ENCODE measurements at regions not wholly inside any gene's neighbourhood (a gene's known extent, or its start where the extent isn't known, plus 50 kb on each side); places are given as distances from the start of the nearest gene placed in this dataset.

DNA sequence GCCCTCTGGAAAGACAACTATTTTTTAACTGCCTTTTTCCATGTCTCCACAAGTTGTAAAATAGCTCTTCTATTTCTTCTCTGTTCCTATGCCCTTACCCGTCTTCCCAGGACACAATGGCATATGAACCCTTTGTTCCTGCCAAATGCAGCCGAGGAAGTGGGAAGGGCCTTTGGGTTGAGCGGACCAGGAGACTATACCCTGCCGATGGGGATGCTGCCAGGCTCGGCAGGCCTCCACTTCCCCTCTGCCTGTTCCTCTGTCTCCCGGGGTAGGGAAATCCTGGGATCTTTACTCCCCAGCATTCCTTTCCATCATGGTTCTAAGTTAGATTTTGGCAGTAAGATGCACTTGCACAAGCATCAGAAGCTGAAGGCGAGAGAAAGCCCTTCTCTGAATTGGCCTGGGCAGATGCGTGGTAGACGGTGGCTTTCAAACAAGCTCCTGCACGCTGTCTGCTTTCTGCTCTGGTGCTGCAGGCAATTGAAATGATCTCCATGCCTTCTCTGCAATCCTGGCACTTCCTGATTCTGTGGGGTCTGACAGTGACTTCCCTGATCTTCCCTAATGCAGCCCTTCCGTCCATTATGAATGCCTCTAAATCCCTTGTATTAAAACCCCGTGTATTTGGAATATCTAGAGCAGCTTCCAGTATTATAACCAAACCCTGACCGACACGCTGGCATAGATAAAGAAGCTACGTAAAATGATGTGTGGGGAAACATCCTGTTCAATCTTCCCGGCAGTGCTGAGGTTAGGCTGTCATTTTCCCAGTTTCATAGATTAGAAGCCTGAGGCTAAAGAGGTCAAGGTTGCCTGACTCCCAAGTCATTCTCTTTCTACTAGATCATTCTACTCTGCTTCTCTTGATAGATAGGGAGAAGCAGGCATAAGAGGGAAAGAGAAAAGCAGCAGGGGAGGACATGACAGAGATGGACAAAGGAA, 69.8 kb downstream of the MCFD2 start:
- H3K79me2 ChIP-seq (ENCODE audit: insufficient read depth, low read length): no peaks in the 10 kb centered on the region
- ChIA-PET POLR2A (no interaction called here), CTCF (ENCODE audit: low intra/inter-chr PET ratio, low total read pairs) (no interaction called here)
- H4K20me1 ChIP-seq (ENCODE audit: insufficient read depth, low read length): no peaks in the 10 kb centered on the region
- no peak for ATAC-seq
- no peak overlapping the region for H3K27ac ChIP-seq (ENCODE audit: extremely low read length, insufficient read depth, low read length)
- H3K27me3 ChIP-seq (ENCODE audit: control insufficient read depth in 1 of 2, insufficient read depth in 2 of 2, low read length in 2 of 2): peaks cover 5 to 76% of the 10 kb centered on the region in 2 experiments
- no peaks in the 10 kb centered on the region for H3K36me3 ChIP-seq (replicated peaks in 1 of 2; ENCODE audit: control insufficient read depth in 1 of 2, insufficient read depth in 2 of 2, low read length in 2 of 2)
- TF ChIP-seq KLF13 (CRISPR knock-in tag; IDR thresholded peaks at IDR 0.05) (no peak), GTF3A (CRISPR knock-in tag; conservative IDR thresholded peaks at IDR 0.05) (no peak), GATAD1 (CRISPR knock-in tag; IDR thresholded peaks at IDR 0.05) (no peak), NKX3-1 (CRISPR knock-in tag; IDR thresholded peaks at IDR 0.05) (no peak), FLYWCH1 (CRISPR knock-in tag; IDR thresholded peaks at IDR 0.05) (no peak), SIX1 (CRISPR knock-in tag; IDR thresholded peaks at IDR 0.05; ENCODE audit: borderline replicate concordance) (no peak), ZKSCAN8 (CRISPR knock-in tag; IDR thresholded peaks at IDR 0.05; ENCODE audit: borderline replicate concordance) (no peak), TBX3 (IDR thresholded peaks at IDR 0.05; ENCODE audit: borderline replicate concordance) (no peak), SNAI1 (CRISPR knock-in tag; IDR thresholded peaks at IDR 0.05; ENCODE audit: borderline replicate concordance) (no peak), MED13 (CRISPR knock-in tag; IDR thresholded peaks at IDR 0.05) (no peak)
- TF ChIP-seq, protein P1, sequence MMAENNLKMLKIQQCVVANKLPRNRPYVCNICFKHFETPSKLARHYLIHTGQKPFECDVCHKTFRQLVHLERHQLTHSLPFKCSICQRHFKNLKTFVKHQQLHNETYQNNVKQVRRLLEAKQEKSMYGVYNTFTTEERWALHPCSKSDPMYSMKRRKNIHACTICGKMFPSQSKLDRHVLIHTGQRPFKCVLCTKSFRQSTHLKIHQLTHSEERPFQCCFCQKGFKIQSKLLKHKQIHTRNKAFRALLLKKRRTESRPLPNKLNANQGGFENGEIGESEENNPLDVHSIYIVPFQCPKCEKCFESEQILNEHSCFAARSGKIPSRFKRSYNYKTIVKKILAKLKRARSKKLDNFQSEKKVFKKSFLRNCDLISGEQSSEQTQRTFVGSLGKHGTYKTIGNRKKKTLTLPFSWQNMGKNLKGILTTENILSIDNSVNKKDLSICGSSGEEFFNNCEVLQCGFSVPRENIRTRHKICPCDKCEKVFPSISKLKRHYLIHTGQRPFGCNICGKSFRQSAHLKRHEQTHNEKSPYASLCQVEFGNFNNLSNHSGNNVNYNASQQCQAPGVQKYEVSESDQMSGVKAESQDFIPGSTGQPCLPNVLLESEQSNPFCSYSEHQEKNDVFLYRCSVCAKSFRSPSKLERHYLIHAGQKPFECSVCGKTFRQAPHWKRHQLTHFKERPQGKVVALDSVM (CRISPR knock-in tag; IDR thresholded peaks at IDR 0.05): no peak
- TF ChIP-seq, protein P2, sequence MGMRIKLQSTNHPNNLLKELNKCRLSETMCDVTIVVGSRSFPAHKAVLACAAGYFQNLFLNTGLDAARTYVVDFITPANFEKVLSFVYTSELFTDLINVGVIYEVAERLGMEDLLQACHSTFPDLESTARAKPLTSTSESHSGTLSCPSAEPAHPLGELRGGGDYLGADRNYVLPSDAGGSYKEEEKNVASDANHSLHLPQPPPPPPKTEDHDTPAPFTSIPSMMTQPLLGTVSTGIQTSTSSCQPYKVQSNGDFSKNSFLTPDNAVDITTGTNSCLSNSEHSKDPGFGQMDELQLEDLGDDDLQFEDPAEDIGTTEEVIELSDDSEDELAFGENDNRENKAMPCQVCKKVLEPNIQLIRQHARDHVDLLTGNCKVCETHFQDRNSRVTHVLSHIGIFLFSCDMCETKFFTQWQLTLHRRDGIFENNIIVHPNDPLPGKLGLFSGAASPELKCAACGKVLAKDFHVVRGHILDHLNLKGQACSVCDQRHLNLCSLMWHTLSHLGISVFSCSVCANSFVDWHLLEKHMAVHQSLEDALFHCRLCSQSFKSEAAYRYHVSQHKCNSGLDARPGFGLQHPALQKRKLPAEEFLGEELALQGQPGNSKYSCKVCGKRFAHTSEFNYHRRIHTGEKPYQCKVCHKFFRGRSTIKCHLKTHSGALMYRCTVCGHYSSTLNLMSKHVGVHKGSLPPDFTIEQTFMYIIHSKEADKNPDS (CRISPR knock-in tag; IDR thresholded peaks at IDR 0.05): no peak
- TF ChIP-seq, protein P3, sequence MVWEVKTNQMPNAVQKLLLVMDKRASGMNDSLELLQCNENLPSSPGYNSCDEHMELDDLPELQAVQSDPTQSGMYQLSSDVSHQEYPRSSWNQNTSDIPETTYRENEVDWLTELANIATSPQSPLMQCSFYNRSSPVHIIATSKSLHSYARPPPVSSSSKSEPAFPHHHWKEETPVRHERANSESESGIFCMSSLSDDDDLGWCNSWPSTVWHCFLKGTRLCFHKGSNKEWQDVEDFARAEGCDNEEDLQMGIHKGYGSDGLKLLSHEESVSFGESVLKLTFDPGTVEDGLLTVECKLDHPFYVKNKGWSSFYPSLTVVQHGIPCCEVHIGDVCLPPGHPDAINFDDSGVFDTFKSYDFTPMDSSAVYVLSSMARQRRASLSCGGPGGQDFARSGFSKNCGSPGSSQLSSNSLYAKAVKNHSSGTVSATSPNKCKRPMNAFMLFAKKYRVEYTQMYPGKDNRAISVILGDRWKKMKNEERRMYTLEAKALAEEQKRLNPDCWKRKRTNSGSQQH (CRISPR knock-in tag; IDR thresholded peaks at IDR 0.05; ENCODE audit: low read depth): no peak
- TF ChIP-seq, protein P4, sequence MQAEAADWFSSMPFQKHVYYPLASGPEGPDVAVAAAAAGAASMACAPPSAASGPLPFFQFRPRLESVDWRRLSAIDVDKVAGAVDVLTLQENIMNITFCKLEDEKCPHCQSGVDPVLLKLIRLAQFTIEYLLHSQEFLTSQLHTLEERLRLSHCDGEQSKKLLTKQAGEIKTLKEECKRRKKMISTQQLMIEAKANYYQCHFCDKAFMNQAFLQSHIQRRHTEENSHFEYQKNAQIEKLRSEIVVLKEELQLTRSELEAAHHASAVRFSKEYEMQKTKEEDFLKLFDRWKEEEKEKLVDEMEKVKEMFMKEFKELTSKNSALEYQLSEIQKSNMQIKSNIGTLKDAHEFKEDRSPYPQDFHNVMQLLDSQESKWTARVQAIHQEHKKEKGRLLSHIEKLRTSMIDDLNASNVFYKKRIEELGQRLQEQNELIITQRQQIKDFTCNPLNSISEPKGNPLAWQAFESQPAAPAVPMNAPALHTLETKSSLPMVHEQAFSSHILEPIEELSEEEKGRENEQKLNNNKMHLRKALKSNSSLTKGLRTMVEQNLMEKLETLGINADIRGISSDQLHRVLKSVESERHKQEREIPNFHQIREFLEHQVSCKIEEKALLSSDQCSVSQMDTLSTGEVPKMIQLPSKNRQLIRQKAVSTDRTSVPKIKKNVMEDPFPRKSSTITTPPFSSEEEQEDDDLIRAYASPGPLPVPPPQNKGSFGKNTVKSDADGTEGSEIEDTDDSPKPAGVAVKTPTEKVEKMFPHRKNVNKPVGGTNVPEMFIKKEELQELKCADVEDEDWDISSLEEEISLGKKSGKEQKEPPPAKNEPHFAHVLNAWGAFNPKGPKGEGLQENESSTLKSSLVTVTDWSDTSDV (CRISPR knock-in tag; IDR thresholded peaks at IDR 0.05): no peak
- H3K4me2 ChIP-seq (ENCODE audit: low read depth, low read length): no peak overlapping the region
- in situ Hi-C loops (cut with HindIII; ENCODE audit: extremely low pct_ligation_motif_present, low pct_unique_long_range_greater_than_20kb) (no loop called here), intact Hi-C loops (cut with micrococcal nuclease; ENCODE audit: unreplicated experiment) (no loop called here)
- H2AFZ ChIP-seq (ENCODE audit: low read length): no peak overlapping the region
- DNase-seq (ENCODE audit: low spot score): no peak
- 66% methylated on average over 16 of the region's 16 CpGs for WGBS (ENCODE audit: low lambda C conversion rate)
- no peaks in the 10 kb centered on the region for H3K9me3 ChIP-seq (ENCODE audit: low read length)
- BruUV-seq (replicated peaks): no TSS peak
- no peak overlapping the region for H3K9ac ChIP-seq (ENCODE audit: insufficient read depth, low read depth, low read length)
- H3K4me3 ChIP-seq (replicated peaks in 1 of 3; ENCODE audit: insufficient read depth in 1 of 3, low read depth in 2 of 3, low read length in 3 of 3): no peak overlapping the region
- peak; percentile 57 for FAIRE-seq
- H3K4me1 ChIP-seq (ENCODE audit: insufficient read depth, low read length): peaks cover 47% of the 10 kb centered on the region

Measured in HepG2 (cell line).